NCI-H510A (cell line): ENCODE measurements at regions not wholly inside any gene's neighbourhood (a gene's known extent, or its start where the extent isn't known, plus 50 kb on each side); places are given as distances from the start of the nearest gene placed in this dataset.
"Not testable (repeated sequence)": the region's sequence is repeated elsewhere in the genome, so short reads cannot be mapped to it uniquely, and the experiment has no call there.

Experiments
- DNase-seq: peaks from one replicate; lab custom pipeline; 2025; lab: John Stamatoyannopoulos, UW

- DNase-seq: no peak
Measured at GRCh38 chr4:4666693-4667621, 125.1 kb upstream of the STX18 start.

- DNase-seq: no peak
Measured at GRCh38 chr4:4666187-4666586, 124.3 kb upstream of the STX18 start.

- DNase-seq: no peak
Measured at GRCh38 chr4:4664234-4664633, 122.4 kb upstream of the STX18 start.

GRCh38 chr4:4663028-4663427, 121.2 kb upstream of the STX18 start:
- no peak for DNase-seq

- no peak for DNase-seq
Measured at GRCh38 chr4:4662230-4662629, 120.4 kb upstream of the STX18 start.

GRCh38 chr4:4659871-4660651, 118.2 kb upstream of the STX18 start:
- DNase-seq: no peak

- no peak for DNase-seq
Measured at GRCh38 chr4:4658052-4658451, 116.2 kb upstream of the STX18 start.

- DNase-seq: no peak
Measured at GRCh38 chr4:4656977-4657376, 115.1 kb upstream of the STX18 start.

GRCh38 chr4:4655901-4656300, 114.1 kb upstream of the STX18 start:
- no peak for DNase-seq

GRCh38 chr4:4655011-4655410, 113.2 kb upstream of the STX18 start:
- DNase-seq: no peak

GRCh38 chr4:4651811-4652755, 110.2 kb upstream of the STX18 start:
- DNase-seq: no peak

- no peak for DNase-seq
Measured at GRCh38 chr4:4647041-4647440, 105.2 kb upstream of the STX18 start.

- DNase-seq: no peak
Measured at GRCh38 chr4:4645743-4646142, 103.9 kb upstream of the STX18 start.

GRCh38 chr4:4644277-4644676, 102.4 kb upstream of the STX18 start:
- not testable (repeated sequence) for DNase-seq

- not testable (repeated sequence) for DNase-seq
Measured at GRCh38 chr4:4643743-4644142, 101.9 kb upstream of the STX18 start.

GRCh38 chr4:4643306-4643705, 101.5 kb upstream of the STX18 start:
- no peak for DNase-seq

GRCh38 chr4:4642496-4643000, 100.7 kb upstream of the STX18 start:
- DNase-seq: no peak

GRCh38 chr4:4641661-4642495, 100.0 kb upstream of the STX18 start:
- no peak for DNase-seq

GRCh38 chr4:4641254-4641653, 99.4 kb upstream of the STX18 start:
- DNase-seq: no peak

GRCh38 chr4:4640692-4641091, 98.8 kb upstream of the STX18 start:
- DNase-seq: no peak

- no peak for DNase-seq
Measured at GRCh38 chr4:4639370-4639769, 97.5 kb upstream of the STX18 start.
